Vagina (tissue), 2 donors: ENCODE measurements at regions not wholly inside any gene's neighbourhood (a gene's known extent, or its start where the extent isn't known, plus 50 kb on each side); places are given as distances from the start of the nearest gene placed in this dataset.
"Not testable (repeated sequence)": the region's sequence is repeated elsewhere in the genome, so short reads cannot be mapped to it uniquely, and the experiment has no call there.

Source experiments
- DNase-seq, 2 donors: peaks; one replicate each; pipeline ENCODE4 v3.0.0-alpha.2; 2017; ENCODE audit errors: extremely low spot score in 2 of 2
- H3K27ac ChIP-seq: fragments of 200-600 bp; sonication (generic); one replicate; pipeline ENCODE4 v1.5.1; 2019
- H3K27me3 ChIP-seq: fragments of 200-600 bp; sonication (generic); one replicate; pipeline ENCODE4 v1.5.1; 2019
- H3K36me3 ChIP-seq, 2 donors: fragments of 200-600 bp; sonication (generic); one replicate each; pipeline ENCODE4 v1.5.1; 2017 to 2019
- H3K4me1 ChIP-seq: fragments of 200-600 bp; sonication (generic); one replicate; pipeline ENCODE4 v1.5.1; 2019
- H3K4me3 ChIP-seq, 2 donors: fragments of 200-600 bp; sonication (generic); 1 replicate in 1 of 2; 2 replicates in 1 of 2; pipeline ENCODE4 v1.5.1; 2016 to 2019
- H3K9me3 ChIP-seq: fragments of 200-600 bp; sonication (generic); one replicate; pipeline ENCODE4 v1.5.1; 2019
- CTCF ChIP-seq, 3 experiments: fragments of 450-650 bp in 2 of 3; fragments of 200-600 bp in 1 of 3; sonication (generic) in 1 of 3; IDR thresholded peaks; one replicate each; pipeline ENCODE4 v1.5.1; 2017 to 2019; ENCODE audit warnings: antibody characterized with exemption in 3 of 3, mild to moderate bottlenecking in 2 of 3, moderate library complexity in 2 of 3
- POLR2A ChIP-seq, 2 donors: fragments of 450-650 bp; IDR thresholded peaks; one replicate each; pipeline ENCODE4 v1.6.1; 2017; ENCODE audit warnings: antibody characterized with exemption in 2 of 2, mild to moderate bottlenecking in 2 of 2, moderate library complexity in 2 of 2
- POLR2AphosphoS5 ChIP-seq, 2 donors: sonication (generic); formaldehyde crosslinking; IDR thresholded peaks; one replicate each; pipeline ENCODE4 v1.9.0; 2017; ENCODE audit warnings: antibody characterized with exemption in 2 of 2, mild to moderate bottlenecking in 2 of 2, low read depth in 1 of 2; ENCODE audit not compliant: insufficient read depth in 1 of 2
- intact Hi-C: fragments of 100-400 bp; cut with DNase I; formaldehyde crosslinking; loops from one replicate; pipeline ENCODE4 v1.15.1; 2023

GRCh38 chr2:65605743-65606058, 173.3 kb upstream of the SPRED2 start:
- intact Hi-C loops, result no loop called here

GRCh38 chr2:65605058-65605742, 172.8 kb upstream of the SPRED2 start:
- H3K4me1 ChIP-seq, result peaks cover 19% of the 10 kb centered on the region
- no peak for TF ChIP-seq CTCF (IDR thresholded peaks at IDR 0.05)
- no peak for TF ChIP-seq POLR2AphosphoS5 (IDR thresholded peaks at IDR 0.05; ENCODE audit: insufficient read depth in 1 of 2, low read depth in 1 of 2)
- TF ChIP-seq POLR2A (IDR thresholded peaks at IDR 0.05), result no peak

More at GRCh38 chr2:65605743-65606058, 173.3 kb upstream of the SPRED2 start:
- TF ChIP-seq POLR2AphosphoS5 (IDR thresholded peaks at IDR 0.05; ENCODE audit: insufficient read depth in 1 of 2, low read depth in 1 of 2), result no peak
- no peak for TF ChIP-seq CTCF (IDR thresholded peaks at IDR 0.05)
- no peak for TF ChIP-seq POLR2A (IDR thresholded peaks at IDR 0.05)
- Histone ChIP-seq H3K36me3 (no peaks in the 10 kb centered on the region), H3K27me3 (no peaks in the 10 kb centered on the region), H3K4me3 (no peak overlapping the region), H3K27ac (no peak overlapping the region), H3K4me1 (peaks cover 19% of the 10 kb centered on the region), H3K9me3 (no peaks in the 10 kb centered on the region)
- DNase-seq, result no peak

GRCh38 chr2:65604246-65604645, 171.8 kb upstream of the SPRED2 start:
- Histone ChIP-seq H3K27me3 (no peaks in the 10 kb centered on the region), H3K4me1 (peaks cover 17% of the 10 kb centered on the region), H3K9me3 (no peaks in the 10 kb centered on the region), H3K4me3 (no peak overlapping the region), H3K36me3 (no peaks in the 10 kb centered on the region), H3K27ac (no peak overlapping the region)
- no peak for TF ChIP-seq CTCF (IDR thresholded peaks at IDR 0.05)
- TF ChIP-seq POLR2A (IDR thresholded peaks at IDR 0.05), result no peak
- TF ChIP-seq POLR2AphosphoS5 (IDR thresholded peaks at IDR 0.05; ENCODE audit: insufficient read depth in 1 of 2, low read depth in 1 of 2), result no peak
- intact Hi-C loops, result no loop called here
- no peak for DNase-seq

More at GRCh38 chr2:65605058-65605742, 172.8 kb upstream of the SPRED2 start:
- intact Hi-C loops, result no loop called here
- no peak overlapping the region for H3K27ac ChIP-seq
- H3K4me3 ChIP-seq, result no peak overlapping the region
- no peaks in the 10 kb centered on the region for H3K27me3 ChIP-seq
- no peaks in the 10 kb centered on the region for H3K36me3 ChIP-seq
- H3K9me3 ChIP-seq, result no peaks in the 10 kb centered on the region
- no peak for DNase-seq

- no peak for DNase-seq
- intact Hi-C loops, result no loop called here
Observed at GRCh38 chr2:65602603-65603235, 170.3 kb upstream of the SPRED2 start.

GRCh38 chr2:65600871-65601270, 168.5 kb upstream of the SPRED2 start:
- H3K27ac ChIP-seq, H3K9me3 ChIP-seq, intact Hi-C loops, H3K4me1 ChIP-seq, H3K4me3 ChIP-seq, DNase-seq, H3K27me3 ChIP-seq, H3K36me3 ChIP-seq: not testable (repeated sequence)

More at GRCh38 chr2:65602603-65603235, 170.3 kb upstream of the SPRED2 start:
- no peaks in the 10 kb centered on the region for H3K36me3 ChIP-seq
- no peaks in the 10 kb centered on the region for H3K9me3 ChIP-seq
- no peak overlapping the region for H3K27ac ChIP-seq
- H3K27me3 ChIP-seq, result no peaks in the 10 kb centered on the region
- TF ChIP-seq POLR2AphosphoS5 (IDR thresholded peaks at IDR 0.05; ENCODE audit: insufficient read depth in 1 of 2, low read depth in 1 of 2) (no peak), CTCF (IDR thresholded peaks at IDR 0.05) (no peak)
- peaks cover 1% of the 10 kb centered on the region for H3K4me1 ChIP-seq
- H3K4me3 ChIP-seq, result no peak overlapping the region

- H3K4me1 ChIP-seq, intact Hi-C loops, DNase-seq, H3K27me3 ChIP-seq, H3K27ac ChIP-seq, H3K36me3 ChIP-seq, H3K9me3 ChIP-seq, H3K4me3 ChIP-seq: not testable (repeated sequence)
Observed at GRCh38 chr2:65600351-65600750, 168.0 kb upstream of the SPRED2 start.
